HUES6 (cell line): ENCODE measurements at regions not wholly inside any gene's neighbourhood (a gene's known extent, or its start where the extent isn't known, plus 50 kb on each side); places are given as distances from the start of the nearest gene placed in this dataset.

ENCODE experiments used
- H3K27ac ChIP-seq: 2 replicates; pipeline ENCODE4 v1.7.0; 2013; ENCODE audit warnings: low read depth, mild to moderate bottlenecking, low read length, inconsistent platforms
- H3K27me3 ChIP-seq: 2 replicates; pipeline ENCODE4 v1.6.1; 2013; ENCODE audit warnings: low read length; ENCODE audit not compliant: control insufficient read depth, insufficient read depth
- H3K36me3 ChIP-seq: 2 replicates; pipeline ENCODE4 v1.6.1; 2013; ENCODE audit warnings: low read length; ENCODE audit not compliant: control insufficient read depth, insufficient read depth
- H3K4me1 ChIP-seq: 2 replicates; pipeline ENCODE4 v1.6.1; 2013; ENCODE audit warnings: low read length; ENCODE audit not compliant: control insufficient read depth, insufficient read depth
- H3K4me3 ChIP-seq: 2 replicates; pipeline ENCODE4 v1.5.1; 2013; ENCODE audit warnings: low read depth, low read length
- H3K9ac ChIP-seq: one replicate; pipeline ENCODE4 v1.6.1; 2013; ENCODE audit warnings: mild to moderate bottlenecking, low read length
- H3K9me3 ChIP-seq: 2 replicates; pipeline ENCODE4 v1.6.1; 2013; ENCODE audit warnings: low read depth, low read length; ENCODE audit not compliant: control insufficient read depth, insufficient read depth

DNA sequence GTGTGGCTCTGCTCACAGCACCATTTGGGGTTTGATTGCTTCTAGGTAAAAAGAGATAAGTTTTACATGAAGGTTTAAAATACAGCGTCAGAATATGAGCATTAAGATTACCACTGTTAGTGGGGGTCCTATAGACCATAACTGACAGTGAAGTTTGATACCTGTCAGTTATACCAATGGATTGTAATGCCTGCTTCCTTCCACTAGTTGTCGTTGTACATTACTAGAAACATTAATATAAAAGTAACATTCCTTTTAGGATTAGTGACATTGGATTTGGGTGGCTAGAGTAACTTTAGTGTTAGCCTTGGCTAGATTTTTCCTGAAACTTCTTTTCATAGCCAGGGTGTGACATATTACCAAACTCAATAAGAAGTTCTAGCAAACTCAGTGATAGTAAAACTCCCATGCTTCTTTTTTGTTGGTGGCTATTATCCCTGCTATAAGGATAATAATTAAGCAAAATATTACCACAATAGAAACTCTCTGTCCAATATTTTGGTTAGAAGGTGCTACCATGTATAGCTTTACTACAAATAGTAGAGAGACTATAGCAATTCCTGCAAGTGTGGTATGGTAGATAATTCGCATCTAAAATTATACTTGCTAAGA, 57.1 kb downstream of the FAM181B start:
- H3K4me1 ChIP-seq = 0 out of 2 replicates have a peak, but pooled peaks cover 5% of the 10 kb centered on the region
- no peaks in the 10 kb centered on the region for H3K27me3 ChIP-seq
- no peak overlapping the region for H3K27ac ChIP-seq
- H3K4me3 ChIP-seq = no peak overlapping the region
- H3K9ac ChIP-seq = no peak overlapping the region
- no peaks in the 10 kb centered on the region for H3K36me3 ChIP-seq
- peaks cover under 1% of the 10 kb centered on the region; the same call in 1 of the 2 replicates for H3K9me3 ChIP-seq

DNA sequence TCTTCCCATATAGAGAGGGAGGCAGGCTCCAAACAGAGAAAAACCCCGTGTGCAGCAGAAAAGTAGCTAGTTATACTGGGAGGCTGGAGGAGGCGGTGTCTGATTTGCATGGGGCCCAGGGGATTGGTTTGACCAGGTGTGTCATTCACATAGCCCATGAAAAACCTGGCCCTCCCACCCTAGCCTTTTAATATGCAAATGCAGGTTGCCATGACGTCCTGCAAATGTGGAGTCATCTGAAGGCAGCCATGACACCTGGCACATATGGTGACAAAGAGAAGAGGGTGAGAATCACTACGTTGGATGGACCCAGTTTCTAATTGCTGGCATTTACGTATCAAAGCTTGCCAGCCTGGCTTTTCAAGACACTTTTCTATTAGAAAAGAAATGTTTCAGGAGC, 57.8 kb downstream of the FAM181B start:
- Histone ChIP-seq H3K4me1 (0 out of 2 replicates have a peak, but pooled peaks cover 8% of the 10 kb centered on the region), H3K36me3 (no peaks in the 10 kb centered on the region), H3K9ac (no peak overlapping the region), H3K4me3 (no peak overlapping the region), H3K9me3 (no peaks in the 10 kb centered on the region), H3K27ac (no peak overlapping the region), H3K27me3 (no peaks in the 10 kb centered on the region)

DNA sequence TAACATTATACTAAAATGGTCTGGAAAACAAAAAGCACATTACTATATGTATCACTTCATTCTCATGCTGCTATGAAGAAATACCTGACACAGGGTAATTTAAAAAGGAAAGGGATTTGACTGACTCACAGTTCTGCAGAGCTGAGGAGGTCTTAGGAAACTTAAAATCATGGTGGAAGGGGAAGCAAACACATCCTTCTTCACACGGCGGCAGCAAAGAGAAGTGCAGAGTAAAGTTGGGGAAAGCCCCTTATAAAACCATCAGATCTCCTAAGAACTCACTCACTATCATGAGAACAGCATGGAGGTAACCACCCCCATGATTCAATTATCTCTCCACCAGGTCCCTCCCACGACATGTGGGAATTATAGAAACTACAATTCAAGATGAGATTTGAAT, 60.0 kb downstream of the FAM181B start:
- Histone ChIP-seq H3K4me3 (no peak overlapping the region), H3K36me3 (no peaks in the 10 kb centered on the region), H3K9me3 (no peaks in the 10 kb centered on the region), H3K9ac (no peak overlapping the region), H3K4me1 (0 out of 2 replicates have a peak, but pooled peaks cover 8% of the 10 kb centered on the region), H3K27me3 (no peaks in the 10 kb centered on the region), H3K27ac (no peak overlapping the region)

DNA sequence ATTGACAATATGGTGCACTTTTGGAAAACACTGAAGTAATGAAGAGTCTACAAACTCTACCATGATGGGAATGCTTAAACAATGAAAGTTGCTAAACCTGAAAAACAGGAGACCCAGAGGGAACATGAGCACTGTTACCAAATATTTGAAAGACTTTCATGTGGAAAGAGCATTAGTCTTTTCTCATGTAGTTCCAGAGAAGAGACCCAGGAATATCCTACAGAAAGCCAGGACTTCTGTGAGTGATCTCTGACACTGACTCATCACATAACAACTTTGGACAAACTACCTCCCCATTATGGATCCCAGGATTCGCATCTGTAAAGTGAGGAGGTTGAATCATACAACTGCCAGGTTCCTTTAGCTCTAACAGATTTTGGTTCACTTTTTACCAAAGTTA, 62.2 kb downstream of the FAM181B start:
- H3K27ac ChIP-seq = no peak overlapping the region
- H3K9ac ChIP-seq = no peak overlapping the region
- H3K27me3 ChIP-seq = no peaks in the 10 kb centered on the region
- H3K4me3 ChIP-seq = no peak overlapping the region
- H3K36me3 ChIP-seq = no peaks in the 10 kb centered on the region
- H3K4me1 ChIP-seq = 0 out of 2 replicates have a peak, but pooled peaks cover 8% of the 10 kb centered on the region
- H3K9me3 ChIP-seq = no peaks in the 10 kb centered on the region

DNA sequence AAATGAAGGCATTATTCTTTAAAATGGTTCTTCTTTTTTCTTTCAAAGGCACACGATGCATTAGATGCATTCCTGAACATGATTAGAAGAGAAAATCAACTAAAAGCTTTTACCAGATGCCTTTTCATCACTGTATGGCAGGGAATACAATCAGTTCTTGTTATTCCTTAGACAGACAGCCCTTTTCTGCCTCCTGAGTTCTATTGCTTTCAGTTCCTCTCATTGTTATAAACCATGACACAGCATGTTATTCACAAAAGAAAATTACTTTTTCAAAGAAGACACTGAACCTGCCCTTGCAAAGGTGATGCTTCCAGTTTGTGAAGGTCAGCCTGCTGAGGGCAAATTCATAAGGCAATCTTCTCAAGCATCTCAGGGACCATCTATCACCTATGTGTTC, 70.1 kb downstream of the FAM181B start:
- Histone ChIP-seq H3K9ac (no peak overlapping the region), H3K9me3 (no peaks in the 10 kb centered on the region)

DNA sequence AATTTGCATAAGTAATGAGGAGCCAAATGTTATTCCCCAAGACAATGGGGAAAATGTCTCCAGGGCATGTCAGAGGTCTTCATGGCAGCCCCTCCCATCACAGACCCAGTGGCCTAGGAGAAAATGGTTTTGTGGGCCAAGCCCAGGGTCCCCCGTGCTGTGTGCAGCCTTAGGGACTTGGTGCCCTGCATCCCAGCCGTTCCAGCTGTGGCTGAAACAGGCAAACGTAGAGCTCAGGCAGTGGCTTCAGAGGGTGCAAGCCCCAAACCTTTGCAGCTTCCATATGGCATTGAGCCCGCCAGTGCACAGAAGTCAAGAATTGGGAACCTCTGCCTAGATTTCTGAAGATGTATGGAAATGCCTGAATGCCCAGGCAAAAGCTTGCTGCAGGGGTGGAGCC, 79.9 kb downstream of the FAM181B start:
- Histone ChIP-seq H3K36me3 (no peaks in the 10 kb centered on the region), H3K9ac (no peak overlapping the region), H3K27ac (no peak overlapping the region), H3K27me3 (no peaks in the 10 kb centered on the region), H3K4me1 (0 out of 2 replicates have a peak, but pooled peaks cover 3% of the 10 kb centered on the region), H3K9me3 (no peaks in the 10 kb centered on the region), H3K4me3 (no peak overlapping the region)

More for the DNA sequence above, 70.1 kb downstream of the FAM181B start:
- no peak overlapping the region for H3K4me3 ChIP-seq
- no peaks in the 10 kb centered on the region for H3K4me1 ChIP-seq
- no peaks in the 10 kb centered on the region for H3K36me3 ChIP-seq
- no peak overlapping the region for H3K27ac ChIP-seq
- no peaks in the 10 kb centered on the region for H3K27me3 ChIP-seq

DNA sequence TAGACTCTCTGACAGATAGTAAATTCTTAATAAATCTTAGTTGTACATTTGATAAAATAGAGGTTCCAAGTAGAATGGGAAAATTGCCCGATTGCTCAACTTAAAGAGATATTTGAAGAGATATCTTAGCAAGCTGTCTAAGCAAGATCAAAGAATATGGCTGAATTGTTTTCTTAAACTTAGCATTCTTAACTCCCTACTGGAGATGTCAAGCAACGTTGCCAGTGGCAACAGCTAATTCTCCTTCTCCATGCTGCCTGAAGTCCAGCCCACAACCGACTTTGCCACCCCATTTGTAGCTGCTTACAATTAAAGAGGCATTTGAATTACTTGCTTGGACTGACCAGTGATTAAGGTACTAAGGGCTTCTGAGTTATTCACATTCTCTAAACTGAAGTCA, 94.4 kb downstream of the FAM181B start:
- H3K4me1 ChIP-seq = no peaks in the 10 kb centered on the region
- no peaks in the 10 kb centered on the region for H3K36me3 ChIP-seq
- no peak overlapping the region for H3K4me3 ChIP-seq
- H3K9me3 ChIP-seq = peaks cover 5% of the 10 kb centered on the region; the same call in 1 of the 2 replicates
- no peak overlapping the region for H3K27ac ChIP-seq
- H3K9ac ChIP-seq = no peak overlapping the region
- H3K27me3 ChIP-seq = no peaks in the 10 kb centered on the region

DNA sequence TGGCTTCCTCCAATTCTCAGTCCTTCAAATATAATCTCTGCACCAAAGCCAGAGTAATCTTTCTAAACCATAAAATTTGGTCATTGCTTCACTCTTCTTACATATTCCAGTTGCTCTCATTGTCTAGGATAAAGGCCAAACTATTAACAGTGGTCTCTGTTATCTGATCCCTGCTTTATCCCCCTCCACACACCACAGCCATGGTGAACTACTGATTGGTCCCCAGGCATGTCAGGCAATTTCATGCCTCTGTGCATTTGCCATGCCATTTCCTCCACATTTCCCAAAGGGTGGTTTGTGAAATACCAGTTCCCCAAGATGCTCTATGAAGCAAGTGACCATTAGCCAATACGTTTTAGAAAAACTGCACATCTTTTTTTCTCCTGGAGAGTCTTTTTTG, 97.0 kb downstream of the FAM181B start:
- Histone ChIP-seq H3K27ac (no peak overlapping the region), H3K4me3 (no peak overlapping the region), H3K36me3 (no peaks in the 10 kb centered on the region), H3K9ac (no peak overlapping the region), H3K4me1 (no peaks in the 10 kb centered on the region), H3K9me3 (peaks cover 5% of the 10 kb centered on the region; the same call in 1 of the 2 replicates), H3K27me3 (no peaks in the 10 kb centered on the region)

DNA sequence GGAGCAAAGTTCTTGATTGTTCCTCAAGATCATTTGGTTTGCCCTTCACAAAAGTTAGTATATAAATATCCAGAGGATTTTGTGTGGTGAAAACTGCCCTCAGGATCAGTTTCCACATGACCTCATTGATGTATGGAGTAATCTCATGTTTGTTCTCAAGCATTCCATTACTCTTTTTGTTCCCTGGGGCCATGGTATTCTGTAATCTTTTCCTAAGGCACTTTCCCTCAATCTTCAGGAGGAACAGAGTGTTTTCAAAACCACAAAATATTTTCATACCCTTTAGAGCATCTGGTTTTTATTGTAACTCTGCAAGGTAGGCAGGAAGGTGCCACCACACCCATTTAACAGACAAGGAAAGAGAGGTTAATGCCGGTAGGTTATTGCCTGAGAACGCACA, 99.6 kb downstream of the FAM181B start:
- Histone ChIP-seq H3K27me3 (no peaks in the 10 kb centered on the region), H3K9me3 (peaks cover 15% of the 10 kb centered on the region; the same call in 1 of the 2 replicates), H3K36me3 (no peaks in the 10 kb centered on the region), H3K4me1 (no peaks in the 10 kb centered on the region), H3K9ac (no peak overlapping the region), H3K4me3 (no peak overlapping the region), H3K27ac (no peak overlapping the region)

DNA sequence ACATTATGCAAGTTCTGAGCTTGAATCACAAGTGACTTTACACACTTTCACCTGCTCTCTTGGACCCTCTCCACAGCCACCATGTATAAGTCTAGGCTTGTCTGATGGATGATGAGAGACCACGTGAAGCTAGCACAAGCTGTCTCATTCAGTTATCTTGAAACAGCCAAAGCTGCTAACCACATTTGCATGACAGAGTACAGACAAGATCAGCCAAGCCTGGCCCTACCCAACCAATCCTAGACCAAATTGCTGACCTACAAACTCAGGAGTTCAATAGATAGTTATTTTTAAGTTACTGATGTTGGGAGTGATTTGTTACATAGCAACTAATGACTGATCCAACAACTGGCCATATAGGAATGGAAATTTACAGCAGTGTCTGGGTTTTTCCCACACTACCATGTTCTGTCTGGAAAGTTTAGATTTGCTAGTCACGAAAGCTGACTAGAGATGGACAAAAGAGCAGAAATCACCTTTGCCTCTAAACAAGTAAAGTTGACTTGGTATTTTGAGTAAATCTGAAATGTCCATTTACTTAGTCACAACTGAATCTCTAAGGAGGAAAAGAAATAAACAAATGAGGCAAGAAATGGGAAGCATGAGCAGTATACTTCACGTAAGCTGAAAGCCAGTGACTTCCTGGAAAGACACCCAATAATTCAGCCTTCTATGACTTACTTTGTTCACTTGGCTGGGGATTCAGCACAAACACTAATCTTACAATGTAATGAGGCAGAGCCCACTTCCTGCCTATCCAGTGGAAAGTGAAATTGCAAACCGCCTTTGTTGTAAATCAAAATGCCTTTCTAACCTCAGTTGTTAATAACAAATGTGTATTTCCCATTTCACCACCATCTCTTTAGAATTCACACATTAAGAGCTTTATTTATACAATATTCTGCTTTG, 101.7 kb downstream of the FAM181B start:
- no peaks in the 10 kb centered on the region for H3K27me3 ChIP-seq
- H3K4me1 ChIP-seq = no peaks in the 10 kb centered on the region
- H3K4me3 ChIP-seq = no peak overlapping the region
- H3K9me3 ChIP-seq = peaks cover 26% of the 10 kb centered on the region
- H3K36me3 ChIP-seq = no peaks in the 10 kb centered on the region
- H3K27ac ChIP-seq = no peak overlapping the region
- H3K9ac ChIP-seq = no peak overlapping the region

DNA sequence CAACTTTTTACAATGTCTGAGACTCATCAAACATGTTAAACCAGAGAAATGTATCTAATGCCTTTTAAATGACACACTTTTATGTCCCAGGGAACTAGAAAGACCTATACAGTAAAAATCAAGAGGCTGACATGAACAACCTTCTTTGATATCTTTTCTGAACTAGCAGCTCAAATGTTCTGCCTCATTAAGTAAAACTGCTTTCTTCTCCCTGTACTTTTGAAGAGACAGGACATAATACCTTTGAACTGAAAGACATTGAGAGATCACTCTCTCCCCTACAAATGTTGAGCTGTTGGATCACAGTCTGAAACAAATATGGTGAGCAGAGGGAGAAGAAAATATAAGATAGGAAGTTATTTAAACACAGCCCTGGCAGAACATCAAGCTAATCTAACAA, 123.0 kb downstream of the FAM181B start:
- Histone ChIP-seq H3K9me3 (no peaks in the 10 kb centered on the region), H3K27ac (no peak overlapping the region), H3K36me3 (no peaks in the 10 kb centered on the region), H3K4me3 (no peak overlapping the region), H3K9ac (no peak overlapping the region), H3K4me1 (no peaks in the 10 kb centered on the region), H3K27me3 (0 out of 2 replicates have a peak, but pooled peaks cover 4% of the 10 kb centered on the region)
